H1 (cell line): ENCODE measurements at regions not wholly inside any gene's neighbourhood (a gene's known extent, or its start where the extent isn't known, plus 50 kb on each side); places are given as distances from the start of the nearest gene placed in this dataset.

Experiments used
- CTCF ChIA-PET: fragments of 300-600 bp; sonication (Branson Sonifier 250); formaldehyde crosslinking; loops from one replicate; lab custom pipeline; 2021; ENCODE audit not compliant: partially characterized antibody; lab: Charles Lee
- POLR2A ChIA-PET: fragments of 300-600 bp; sonication (Branson Sonifier 250); formaldehyde crosslinking; loops from one replicate; lab custom pipeline; 2021; ENCODE audit warnings: inconsistent platforms; ENCODE audit not compliant: partially characterized antibody; lab: Charles Lee
- DNase-seq, 2 experiments: peaks; one replicate each; pipeline versions ENCODE4 v3.0.0 to v3.0.0-alpha.2; 2010 to 2022; ENCODE audit warnings: low spot score in 2 of 2, low read depth in 1 of 2, mixed read lengths in 1 of 2
- FAIRE-seq: peaks from 2 replicates; lab custom pipeline; 2011; peaks lifted over from hg19 to GRCh38; lab: Jason Lieb, UNC
- H2AFZ ChIP-seq: 2 replicates; pipeline ENCODE4 v1.8.1; 2012; ENCODE audit warnings: low read length, inconsistent platforms
- H2AK5ac ChIP-seq: 2 replicates; pipeline ENCODE4 v1.6.1; 2013; ENCODE audit warnings: low read depth, low read length
- H2BK120ac ChIP-seq: replicated peaks from 2 replicates; pipeline ENCODE3; 2013; ENCODE audit warnings: low read depth, low read length, inconsistent platforms
- H2BK12ac ChIP-seq: 2 replicates; pipeline ENCODE4 v1.6.1; 2013; ENCODE audit warnings: low read depth, low read length
- H2BK15ac ChIP-seq: 2 replicates; pipeline ENCODE4 v1.6.1; 2013; ENCODE audit warnings: low read length
- H2BK20ac ChIP-seq: 2 replicates; pipeline ENCODE4 v1.6.1; 2013; ENCODE audit warnings: low read length
- H2BK5ac ChIP-seq: 2 replicates; pipeline ENCODE4 v1.6.1; 2013; ENCODE audit warnings: low read depth, low read length
- H3K14ac ChIP-seq: 2 replicates; pipeline ENCODE4 v1.6.1; 2013; ENCODE audit warnings: inconsistent platforms; ENCODE audit not compliant: insufficient read length
- H3K18ac ChIP-seq: 2 replicates; pipeline ENCODE4 v1.6.1; 2013; ENCODE audit warnings: low read length; ENCODE audit errors: extremely low read depth
- H3K23ac ChIP-seq: 2 replicates; pipeline ENCODE4 v1.6.1; 2013; ENCODE audit warnings: inconsistent platforms; ENCODE audit not compliant: insufficient read length
- H3K23me2 ChIP-seq: 2 replicates; pipeline ENCODE4 v1.6.1; 2013; ENCODE audit warnings: low read depth, low read length
- H3K27ac ChIP-seq: 2 replicates; pipeline ENCODE4 v1.6.1; 2011; ENCODE audit warnings: low read depth, low read length, inconsistent platforms
- H3K27me3 ChIP-seq, 4 experiments: replicated peaks in 1 of 4; 1 replicate in 1 of 4; 2 replicates in 3 of 4; pipeline versions ENCODE4 v1.6.1 to v1.8.1; 2011 to 2013; ENCODE audit warnings: low read length in 3 of 4, mild to moderate bottlenecking in 3 of 4, inconsistent platforms in 2 of 4, mixed read lengths in 2 of 4, moderate library complexity in 1 of 4; ENCODE audit not compliant: control insufficient read depth in 3 of 4, insufficient read depth in 3 of 4; ENCODE audit errors: extremely low read depth in 1 of 4
- H3K36me3 ChIP-seq, 4 experiments: 2 replicates each; pipeline versions ENCODE4 v1.6.1 to v1.8.1; 2011 to 2013; ENCODE audit warnings: mild to moderate bottlenecking in 4 of 4, low read length in 3 of 4, moderate library complexity in 2 of 4, control low read depth in 1 of 4, inconsistent platforms in 1 of 4; ENCODE audit not compliant: insufficient read depth in 4 of 4, control insufficient read depth in 2 of 4
- H3K4ac ChIP-seq: replicated peaks from 2 replicates; pipeline ENCODE3; 2013; ENCODE audit warnings: low read length, low read depth, mixed read lengths, inconsistent platforms; ENCODE audit not compliant: insufficient read length
- H3K4me1 ChIP-seq, 4 experiments: replicated peaks in 1 of 4; 1 replicate in 1 of 4; 2 replicates in 3 of 4; pipeline versions ENCODE4 v1.6.1 to v1.8.1; 2011 to 2013; ENCODE audit warnings: low read length in 3 of 4, inconsistent platforms in 2 of 4, mixed read lengths in 1 of 4; ENCODE audit not compliant: insufficient read depth in 4 of 4, control insufficient read depth in 3 of 4
- H3K4me2 ChIP-seq, 2 experiments: 2 replicates each; pipeline versions ENCODE4 v1.6.1 to v1.8.1; 2011 to 2013; ENCODE audit warnings: low read depth in 2 of 2, low read length in 2 of 2, control low read depth in 1 of 2, inconsistent platforms in 1 of 2, mild to moderate bottlenecking in 1 of 2; ENCODE audit not compliant: insufficient read depth in 1 of 2
- H3K4me3 ChIP-seq, 4 experiments: fragments of 200-600, 300-600 bp in 1 of 4; sonication (generic), shearing (Covaris generic), sonication (Bioruptor Twin) in 1 of 4; 2 replicates each; pipeline versions ENCODE4 v1.5.1 to v1.8.1; 2011 to 2016; ENCODE audit warnings: low read length in 4 of 4, low read depth in 3 of 4, control low read depth in 2 of 4, inconsistent platforms in 2 of 4, mild to moderate bottlenecking in 2 of 4, mixed read lengths in 1 of 4, moderate library complexity in 1 of 4; ENCODE audit not compliant: insufficient read depth in 2 of 4; ENCODE audit errors: extremely low read depth in 1 of 4
- H3K56ac ChIP-seq: replicated peaks from 2 replicates; pipeline ENCODE3; 2013; ENCODE audit warnings: low read depth, mild to moderate bottlenecking, mixed read lengths, low read length, inconsistent platforms; ENCODE audit not compliant: insufficient read length
- H3K79me1 ChIP-seq: 2 replicates; pipeline ENCODE4 v1.6.1; 2013; ENCODE audit warnings: low read depth, low read length, control low read depth
- H3K79me2 ChIP-seq, 2 experiments: 2 replicates each; pipeline versions ENCODE4 v1.6.1 to v1.8.1; 2012 to 2013; ENCODE audit warnings: low read length in 2 of 2, mild to moderate bottlenecking in 2 of 2, inconsistent platforms in 1 of 2; ENCODE audit not compliant: insufficient read depth in 2 of 2, control insufficient read depth in 1 of 2
- H3K9ac ChIP-seq, 4 experiments: replicated peaks in 1 of 4; 1 replicate in 1 of 4; 2 replicates in 3 of 4; pipeline versions ENCODE4 v1.6.1 to v1.8.1; 2011 to 2013; ENCODE audit warnings: low read depth in 3 of 4, low read length in 3 of 4, control low read depth in 2 of 4, mild to moderate bottlenecking in 2 of 4, moderate library complexity in 2 of 4, inconsistent platforms in 1 of 4; ENCODE audit errors: extremely low read depth in 1 of 4
- H3K9me3 ChIP-seq, 2 experiments: 2 replicates each; pipeline versions ENCODE4 v1.6.1 to v1.8.1; 2012 to 2013; ENCODE audit warnings: mild to moderate bottlenecking in 2 of 2, moderate library complexity in 2 of 2, control low read depth in 1 of 2, inconsistent platforms in 1 of 2, low read depth in 1 of 2, low read length in 1 of 2, mixed read lengths in 1 of 2; ENCODE audit not compliant: insufficient read depth in 2 of 2
- H4K20me1 ChIP-seq, 2 experiments: replicated peaks in 1 of 2; 2 replicates each; pipeline versions ENCODE3 to v1.8.1; 2011 to 2013; ENCODE audit warnings: inconsistent platforms in 2 of 2, low read length in 2 of 2, mild to moderate bottlenecking in 1 of 2; ENCODE audit not compliant: insufficient read depth in 2 of 2, control insufficient read depth in 1 of 2
- H4K5ac ChIP-seq: 2 replicates; pipeline ENCODE4 v1.6.1; 2013; ENCODE audit warnings: low read length, low read depth, mixed read lengths, inconsistent platforms; ENCODE audit not compliant: insufficient read length
- H4K8ac ChIP-seq: 2 replicates; pipeline ENCODE4 v1.8.0; 2013; ENCODE audit warnings: mild to moderate bottlenecking, moderate library complexity, low read length, inconsistent platforms; ENCODE audit not compliant: insufficient read depth; ENCODE audit errors: extremely low read depth
- H4K91ac ChIP-seq: replicated peaks from 2 replicates; pipeline ENCODE3; 2013; ENCODE audit warnings: low read length, mixed read lengths, inconsistent platforms; ENCODE audit not compliant: insufficient read length
- BRCA1 ChIP-seq: IDR thresholded peaks from 2 replicates; pipeline ENCODE4 v1.6.1; 2012; ENCODE audit warnings: low read depth, low read length, improper control_type of control experiment
- CBX8 ChIP-seq: fragments of 300-800, 300-1000 bp; sonication (generic); IDR thresholded peaks from 2 replicates; pipeline ENCODE4 v1.7.1; 2016; ENCODE audit warnings: low read depth, low read length, borderline replicate concordance
- EGR1 ChIP-seq: IDR thresholded peaks from 2 replicates; pipeline ENCODE4 v1.6.1; 2011; ENCODE audit warnings: low read depth, low read length, borderline replicate concordance
- GABPA ChIP-seq: IDR thresholded peaks from 2 replicates; pipeline ENCODE4 v1.6.1; 2011; ENCODE audit warnings: mild to moderate bottlenecking, low read length, moderate library complexity, borderline replicate concordance; ENCODE audit not compliant: insufficient read depth
- POLR2A ChIP-seq, 2 experiments: IDR thresholded peaks; 1 replicate in 1 of 2; 2 replicates in 1 of 2; pipeline ENCODE4 v1.6.1; 2011; ENCODE audit warnings: low read depth in 2 of 2, low read length in 2 of 2, mild to moderate bottlenecking in 2 of 2; ENCODE audit errors: control extremely low read depth in 1 of 2
- TAF1 ChIP-seq: IDR thresholded peaks from 2 replicates; pipeline ENCODE4 v1.6.1; 2011; ENCODE audit warnings: mild to moderate bottlenecking, low read depth, low read length
- TAF7 ChIP-seq: optimal IDR thresholded peaks from 2 replicates; pipeline ENCODE3; 2011; ENCODE audit warnings: low read depth, mild to moderate bottlenecking, inconsistent platforms, low read length, moderate library complexity, borderline replicate concordance
- TEAD4 ChIP-seq: IDR thresholded peaks from 2 replicates; pipeline ENCODE4 v1.6.1; 2012; ENCODE audit warnings: low read depth, low read length, inconsistent platforms, mixed read lengths
- WGBS, 2 experiments: shearing (Covaris generic) in 1 of 2; methylation state at CpG; one replicate each; pipeline versions ENCODE4 v1.1.6 to v1.1.7; 2013 to 2015; ENCODE audit warnings: low lambda C conversion rate in 2 of 2, mixed read lengths in 2 of 2, inconsistent platforms in 1 of 2, low coverage in 1 of 2, missing lambda C conversion rate in 1 of 2; ENCODE audit not compliant: insufficient replicate concordance in 2 of 2, insufficient coverage in 1 of 2, insufficient read length in 1 of 2; ENCODE audit errors: extremely low coverage in 1 of 2, missing lambda C conversion rate in 1 of 2; 5-methylcytosine and 5-hydroxymethylcytosine counted together

DNA sequence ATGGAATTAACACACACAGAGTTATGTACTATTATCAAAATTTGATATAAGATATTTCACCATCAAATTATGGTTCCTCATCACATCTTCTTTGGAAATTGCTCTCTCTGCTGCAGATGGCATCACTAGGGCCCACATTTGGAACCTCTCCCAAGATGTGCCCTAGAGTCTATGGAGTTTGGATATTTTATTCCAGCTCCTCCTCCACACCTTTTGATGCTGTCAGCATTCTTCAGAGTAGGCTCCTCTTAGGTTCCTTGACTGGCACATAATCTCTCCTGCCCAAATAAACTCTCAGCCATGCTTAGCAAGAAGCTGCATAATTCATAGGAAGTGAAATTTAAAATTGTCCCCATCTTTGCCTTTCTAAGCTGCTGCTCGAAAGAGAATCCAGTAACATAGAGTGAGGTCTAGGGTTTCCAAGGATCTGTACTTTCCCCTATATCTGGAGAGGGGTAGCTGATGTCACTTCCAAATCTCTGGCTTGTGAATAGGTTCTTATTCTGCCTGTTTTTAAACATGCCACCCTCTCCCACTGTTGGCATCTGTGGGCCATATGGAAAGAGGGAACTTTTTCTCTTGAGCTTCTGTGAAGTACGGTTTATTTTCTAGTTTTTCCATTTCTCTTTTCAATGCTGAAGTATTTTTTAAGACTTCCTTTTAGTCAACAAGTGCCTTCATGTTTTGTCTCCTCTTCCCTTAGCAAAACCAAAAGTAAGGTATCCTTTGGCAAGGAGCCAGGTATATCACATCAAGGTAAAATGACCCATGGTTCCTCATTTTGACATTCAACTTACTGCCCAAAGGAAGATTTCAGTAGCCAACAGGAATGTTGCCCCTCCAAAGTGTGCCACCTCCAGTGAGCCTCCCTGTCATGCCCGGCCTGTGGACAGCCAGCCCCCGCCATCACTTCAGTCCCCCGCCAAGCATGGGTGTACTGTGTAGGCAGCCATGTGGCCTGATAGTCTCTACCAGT lies 75.3 kb upstream of the C2CD4B start:
- no peak overlapping the region for H3K4ac ChIP-seq
- H3K14ac ChIP-seq, result no peak overlapping the region
- H2BK5ac ChIP-seq, result no peak overlapping the region
- H4K8ac ChIP-seq, result no peak overlapping the region
- DNase-seq, result no peak
- no peak overlapping the region for H3K4me2 ChIP-seq
- no peaks in the 10 kb centered on the region for H3K79me2 ChIP-seq
- no peak overlapping the region for H3K18ac ChIP-seq
- TF ChIP-seq GABPA, result no peak
- TF ChIP-seq TAF1, result no peak
- no peak for TF ChIP-seq TEAD4
- TF ChIP-seq POLR2A (IDR thresholded peaks at IDR 0.05; ENCODE audit: control extremely low read depth in 1 of 2, low read depth in 2 of 2, low read length in 2 of 2), result no peak
- TF ChIP-seq CBX8, result no peak
- no peak for TF ChIP-seq BRCA1
- TF ChIP-seq EGR1, result no peak
- no peak for TF ChIP-seq TAF7
- TF ChIP-seq, all 59 proteins: peak for 0
- H3K36me3 ChIP-seq, result no peaks in the 10 kb centered on the region
- no peaks in the 10 kb centered on the region for H3K79me1 ChIP-seq
- H3K56ac ChIP-seq, result no peak overlapping the region
- H3K9me3 ChIP-seq, result no peaks in the 10 kb centered on the region
- no peak overlapping the region for H2AK5ac ChIP-seq
- no peaks in the 10 kb centered on the region for H3K23me2 ChIP-seq
- no peak overlapping the region for H4K5ac ChIP-seq
- FAIRE-seq, result no peak
- H3K27me3 ChIP-seq, result no peaks in the 10 kb centered on the region
- H2BK20ac ChIP-seq, result no peak overlapping the region
- peaks cover 0 to 2% (median 0%) of the 10 kb centered on the region in 4 experiments; a peak in 1 of 7 replicates for H3K4me1 ChIP-seq
- no peak overlapping the region for H3K23ac ChIP-seq
- H2BK120ac ChIP-seq, result no peak overlapping the region
- no peak overlapping the region for H2BK12ac ChIP-seq
- no peaks in the 10 kb centered on the region for H4K20me1 ChIP-seq
- POLR2A ChIA-PET, result no interaction called here
- CTCF ChIA-PET, result interaction anchor here (0.7 to 17.9 kb wide), 25 partner anchors 3 to 849 kb away, joined by 3 to 229 read pairs (median 4); partner anchors contain the start of gene VPS13C
- H3K4me3 ChIP-seq, result no peak overlapping the region
- no peak overlapping the region for H2BK15ac ChIP-seq
- H3K27ac ChIP-seq, result no peak overlapping the region
- no peak overlapping the region for H3K9ac ChIP-seq
- WGBS, 2 experiments, result 88% methylated on average over 5 of the region's 5 CpGs; no CpG with 5 or more reads in 1 of the 2 experiments
- H4K91ac ChIP-seq, result no peak overlapping the region
- H2AFZ ChIP-seq, result peak overlapping the region; percentile 93; the same call in 1 of the 2 replicates
